Omental fat pad (tissue), 3 donors: ENCODE measurements at regions not wholly inside any gene's neighbourhood (a gene's known extent, or its start where the extent isn't known, plus 50 kb on each side); places are given as distances from the start of the nearest gene placed in this dataset.

ENCODE experiments used
- ATAC-seq: fragments of 150-250 bp; one replicate; pipeline ENCODE4 v1.9.1; 2016; ENCODE audit warnings: mild to moderate bottlenecking, moderate library complexity; ENCODE audit not compliant: low FRiP score
- DNase-seq: peaks from one replicate; pipeline ENCODE4 v3.0.0-alpha.2; 2019; ENCODE audit warnings: low spot score
- CTCF ChIP-seq, 3 donors: fragments of 450-650 bp; IDR thresholded peaks; one replicate each; pipeline ENCODE4 v1.5.1; 2016 to 2017; ENCODE audit warnings: antibody characterized with exemption in 3 of 3, mild to moderate bottlenecking in 3 of 3, moderate library complexity in 2 of 3

GRCh38 chr10:128712661-128713400 is 586.6 kb upstream of the MKI67 start:
- ATAC-seq: no peak
- no peak for TF ChIP-seq CTCF (IDR thresholded peaks at IDR 0.05)
- no peak for DNase-seq

- TF ChIP-seq CTCF (IDR thresholded peaks at IDR 0.05): no peak
- no peak for DNase-seq
- no peak for ATAC-seq
These were observed 587.2 kb upstream of the MKI67 start for GRCh38 chr10:128713471-128713870.

GRCh38 chr10:128713874-128714570 is 587.8 kb upstream of the MKI67 start:
- ATAC-seq (no peak), DNase-seq (no peak)
- TF ChIP-seq CTCF (IDR thresholded peaks at IDR 0.05): no peak

GRCh38 chr10:128714644-128715415 is 588.6 kb upstream of the MKI67 start:
- ATAC-seq: no peak
- DNase-seq: no peak
- no peak for TF ChIP-seq CTCF (IDR thresholded peaks at IDR 0.05)

GRCh38 chr10:128716181-128716580 is 590.0 kb upstream of the MKI67 start:
- no peak for DNase-seq
- TF ChIP-seq CTCF (IDR thresholded peaks at IDR 0.05): no peak
- no peak for ATAC-seq

- no peak for TF ChIP-seq CTCF (IDR thresholded peaks at IDR 0.05)
- ATAC-seq: no peak
- DNase-seq: no peak
These were observed 595.8 kb upstream of the MKI67 start for GRCh38 chr10:128721963-128722445.
